ENCODE measurements at regions not wholly inside any gene's neighbourhood (a gene's known extent, or its start where the extent isn't known, plus 50 kb on each side); places are given as distances from the start of the nearest gene placed in this dataset.

GRCh38 chr2:100660851-100661584 is 98.2 kb downstream of the PDCL3 start:
- DNase-seq: no peak

- no peak for DNase-seq
Observed at GRCh38 chr2:100662866-100663265, 100.1 kb downstream of the PDCL3 start.

GRCh38 chr2:100664021-100664755 is 101.4 kb downstream of the PDCL3 start:
- no peak for DNase-seq

DNA sequence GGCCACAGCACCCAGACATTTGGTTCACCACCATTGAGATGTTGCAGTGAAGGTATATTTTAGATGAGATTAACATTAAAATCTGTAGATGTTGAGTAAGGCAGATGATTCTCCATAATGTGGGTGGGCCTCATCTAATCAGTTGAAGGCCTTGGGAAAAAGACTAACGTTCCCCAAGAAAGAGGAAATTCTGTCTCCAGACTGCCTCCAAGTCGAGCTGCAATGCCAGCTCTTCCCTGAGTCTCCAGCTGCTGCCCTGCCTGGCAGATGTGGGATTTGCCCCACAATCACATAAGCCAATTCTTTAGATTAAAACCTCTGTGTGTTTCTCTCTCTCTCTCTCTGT is 101.9 kb downstream of the PDCL3 start:
- no peak for DNase-seq

DNA sequence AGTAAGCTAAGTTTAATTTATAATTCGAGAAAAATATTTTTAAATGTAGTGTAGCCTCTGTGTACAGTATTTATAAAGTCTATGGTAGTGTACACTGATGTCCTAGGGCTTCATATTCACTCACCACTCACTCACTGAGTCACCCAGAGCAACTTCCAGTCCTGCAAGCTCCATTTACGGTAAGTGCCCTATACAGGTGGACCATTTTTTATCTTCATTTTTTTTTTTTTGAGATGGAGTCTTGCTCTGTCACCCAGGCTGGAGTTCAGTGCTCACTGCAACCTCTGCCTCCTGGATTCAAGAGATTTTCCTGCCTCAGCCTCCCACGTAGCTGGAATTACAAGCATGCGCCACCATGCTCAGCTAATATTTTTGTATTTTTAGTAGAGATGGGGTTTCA is 104.2 kb downstream of the PDCL3 start:
- no peak for DNase-seq

- no peak for DNase-seq
Observed at GRCh38 chr2:100667801-100668200, 105.0 kb downstream of the PDCL3 start.

DNA sequence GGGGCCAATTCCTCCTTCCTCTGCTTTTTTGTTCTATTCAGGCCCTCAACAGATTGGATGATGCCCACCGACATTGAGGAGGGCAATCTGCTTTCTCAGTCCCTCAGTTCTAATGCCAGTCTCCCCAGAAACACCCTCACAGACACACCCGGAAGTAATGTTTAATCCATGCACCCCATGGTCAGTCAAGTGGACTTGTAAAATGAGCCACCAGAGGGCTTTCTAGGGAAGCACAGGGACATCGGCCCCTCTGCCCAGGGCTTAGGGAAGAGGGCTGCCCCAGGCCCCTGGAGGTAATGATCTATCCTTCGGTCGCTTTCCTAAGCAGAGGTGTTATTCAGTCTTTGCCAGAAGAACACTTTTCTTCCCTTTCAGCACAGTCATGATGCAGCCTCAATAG is 107.4 kb downstream of the PDCL3 start:
- no peak for DNase-seq

- DNase-seq: no peak
Observed at GRCh38 chr2:100673115-100673514, 110.3 kb downstream of the PDCL3 start.

- no peak for DNase-seq
Observed at GRCh38 chr2:100673691-100674485, 111.1 kb downstream of the PDCL3 start.

GRCh38 chr2:100674666-100675065 is 111.9 kb downstream of the PDCL3 start:
- DNase-seq: no peak

DNA sequence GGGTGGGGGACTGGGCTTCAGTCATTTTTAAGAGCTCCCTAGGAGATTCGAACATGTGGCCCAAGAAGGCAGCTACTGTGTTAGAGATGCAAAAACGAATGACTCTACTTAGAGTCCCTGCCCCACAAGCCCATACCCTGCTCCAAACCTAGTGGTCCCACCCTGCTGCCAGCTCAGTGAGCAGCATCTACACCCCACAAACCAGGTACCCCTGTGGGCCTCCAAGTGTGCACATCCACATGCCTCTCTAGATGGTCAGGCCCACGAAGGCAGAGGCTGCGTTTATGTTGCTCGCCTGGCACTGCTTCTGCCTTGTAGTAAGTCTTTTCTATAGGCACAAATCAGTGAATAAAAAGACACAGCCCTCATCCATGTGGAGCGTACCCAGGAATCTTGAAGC is 112.6 kb downstream of the PDCL3 start:
- no peak for DNase-seq

GRCh38 chr2:100675855-100676254 is 113.1 kb downstream of the PDCL3 start:
- no peak for DNase-seq

DNA sequence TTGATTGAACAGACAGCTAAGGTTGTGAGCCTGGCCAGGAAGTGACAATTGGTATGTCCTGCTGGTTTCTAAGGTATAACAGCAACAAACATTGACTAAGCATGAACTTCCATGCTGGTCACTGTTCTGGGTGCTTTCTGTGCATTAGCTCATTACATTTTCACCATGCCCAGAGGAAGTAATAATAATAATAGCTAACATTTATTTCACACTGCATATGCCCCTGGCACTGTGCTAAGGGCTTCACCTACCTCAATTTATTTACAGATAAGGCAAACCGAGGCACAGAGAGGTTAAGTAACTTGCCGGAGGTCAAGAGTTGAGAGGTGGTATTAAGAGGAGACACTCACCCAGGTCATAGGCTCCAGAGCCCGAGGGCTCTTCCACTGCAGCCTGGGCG is 113.6 kb downstream of the PDCL3 start:
- no peak for DNase-seq

DNA sequence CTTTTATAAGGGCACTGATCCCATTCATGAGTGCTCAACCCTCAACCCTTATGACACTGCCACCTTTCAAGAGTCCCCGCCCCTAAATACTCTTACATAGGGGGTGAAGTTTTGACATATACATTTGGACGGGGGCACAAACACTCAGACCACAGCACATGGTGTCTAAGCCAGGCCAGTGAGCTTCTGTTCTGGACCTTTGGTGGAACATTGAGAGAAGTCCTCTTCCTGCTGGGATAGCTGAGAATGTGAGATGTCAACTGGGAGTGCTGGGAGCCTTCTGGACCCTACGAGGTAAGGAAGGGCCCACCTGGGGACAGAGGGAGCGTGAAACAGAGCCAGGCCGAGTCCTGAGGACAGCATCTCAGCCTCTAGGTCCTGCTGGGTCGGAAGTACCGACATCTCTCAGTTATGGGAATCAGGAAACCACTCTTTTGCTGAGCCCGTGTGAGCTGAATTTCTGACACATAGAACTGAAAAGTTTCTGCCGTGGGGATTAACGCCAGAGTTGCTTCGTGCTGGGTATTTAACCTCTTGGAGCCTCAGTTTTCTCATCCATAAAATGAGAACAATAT is 114.9 kb downstream of the PDCL3 start:
- no peak for DNase-seq

DNA sequence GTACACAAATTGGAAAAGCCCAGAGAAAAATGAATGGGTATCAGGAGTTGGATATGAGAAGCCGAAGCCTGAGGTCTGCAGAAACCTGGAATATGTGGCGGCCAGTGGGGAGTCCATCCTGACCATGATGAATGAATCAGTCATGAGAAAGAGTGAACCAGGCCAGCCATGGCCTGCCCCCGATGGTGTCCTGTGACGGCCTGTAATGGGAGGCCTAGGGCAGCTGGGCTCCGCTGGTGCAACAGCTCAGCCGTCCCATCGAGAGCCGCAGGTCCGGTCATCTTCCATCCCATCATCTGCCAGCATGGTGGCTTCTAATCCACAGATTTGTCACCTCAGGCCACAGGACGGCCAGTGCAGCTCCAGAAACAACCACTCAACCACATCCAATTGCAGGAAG is 116.4 kb downstream of the PDCL3 start:
- no peak for DNase-seq

GRCh38 chr2:100682536-100682935 is 119.7 kb downstream of the PDCL3 start:
- DNase-seq: no peak

GRCh38 chr2:100683231-100683630 is 120.4 kb downstream of the PDCL3 start:
- no peak for DNase-seq

- DNase-seq: no peak
Observed at GRCh38 chr2:100691846-100692245, 128.1 kb upstream of the NPAS2 start.

DNA sequence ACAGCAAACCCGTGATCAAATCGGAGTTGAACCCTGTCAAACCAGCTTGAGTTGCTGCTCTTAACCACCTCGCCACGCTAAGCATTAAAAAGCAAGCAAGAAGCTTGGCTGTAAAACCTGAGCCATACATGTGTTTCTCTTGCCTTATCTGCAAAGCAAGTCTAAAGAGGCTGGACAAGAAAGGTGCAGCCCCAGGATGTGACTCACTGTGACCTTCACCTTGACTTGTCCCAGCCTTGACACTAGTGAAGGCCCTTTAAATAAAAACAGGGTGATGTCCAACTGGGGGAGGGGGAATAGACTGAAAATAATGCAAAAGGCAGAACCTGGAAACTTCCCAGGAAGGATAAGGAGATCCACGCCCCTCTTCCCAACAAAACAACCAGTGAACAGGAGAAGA is 127.6 kb upstream of the NPAS2 start:
- no peak for DNase-seq

- DNase-seq: no peak
Observed at GRCh38 chr2:100692906-100693305, 127.0 kb upstream of the NPAS2 start.

DNA sequence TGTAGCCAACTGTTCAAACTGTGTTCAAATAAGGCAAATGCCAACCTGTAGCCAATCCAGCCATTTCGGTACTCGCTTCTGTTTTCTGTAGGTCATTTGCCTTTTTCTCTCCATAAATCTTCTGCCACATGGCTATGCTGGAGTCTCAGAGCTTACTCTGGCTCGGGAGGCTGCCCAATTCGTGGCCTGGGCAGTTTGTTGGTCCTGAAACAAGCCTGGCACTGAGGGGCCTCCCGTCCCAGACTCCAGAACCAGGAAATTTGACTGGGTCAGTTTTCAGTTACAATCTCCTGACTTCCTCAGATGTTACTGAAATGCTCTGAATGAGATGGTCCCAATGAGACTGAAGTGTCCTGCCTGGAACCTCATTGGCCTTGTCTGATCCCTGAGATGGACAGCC is 120.8 kb upstream of the NPAS2 start:
- no peak for DNase-seq

GRCh38 chr2:100702438-100703109 is 117.4 kb upstream of the NPAS2 start:
- DNase-seq: no peak

DNA sequence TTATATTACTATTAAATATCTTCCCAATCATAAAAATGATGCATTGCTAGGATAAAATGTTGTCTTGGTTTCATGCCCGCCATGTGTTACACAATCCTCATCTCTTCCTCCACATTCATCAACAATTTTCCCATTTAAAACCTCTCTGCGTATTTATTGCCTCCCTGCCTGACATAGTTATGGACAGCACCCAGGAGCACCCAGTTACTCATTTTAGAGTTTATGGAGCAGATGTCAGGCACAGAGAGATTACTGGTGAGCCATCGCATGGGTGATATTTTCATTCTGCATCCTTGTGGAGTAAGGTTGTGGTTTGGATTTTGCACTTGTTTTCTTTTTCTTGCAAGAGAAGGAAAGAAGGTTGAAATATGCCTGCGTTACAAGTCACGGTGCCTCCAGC is 116.7 kb upstream of the NPAS2 start:
- no peak for DNase-seq
